HPDE6-E6E7 (cell line): ENCODE measurements at regions not wholly inside any gene's neighbourhood (a gene's known extent, or its start where the extent isn't known, plus 50 kb on each side); places are given as distances from the start of the nearest gene placed in this dataset.
"Not testable (repeated sequence)": the region's sequence is repeated elsewhere in the genome, so short reads cannot be mapped to it uniquely, and the experiment has no call there.

Experiments used
- DNase-seq: peaks from one replicate; pipeline ENCODE4 v3.0.0; 2011; ENCODE audit warnings: missing footprints; ENCODE audit errors: extremely low spot score

GRCh38 chr12:34303091-34303870 is 281.0 kb downstream of the ALG10 start:
- DNase-seq = no peak

DNA sequence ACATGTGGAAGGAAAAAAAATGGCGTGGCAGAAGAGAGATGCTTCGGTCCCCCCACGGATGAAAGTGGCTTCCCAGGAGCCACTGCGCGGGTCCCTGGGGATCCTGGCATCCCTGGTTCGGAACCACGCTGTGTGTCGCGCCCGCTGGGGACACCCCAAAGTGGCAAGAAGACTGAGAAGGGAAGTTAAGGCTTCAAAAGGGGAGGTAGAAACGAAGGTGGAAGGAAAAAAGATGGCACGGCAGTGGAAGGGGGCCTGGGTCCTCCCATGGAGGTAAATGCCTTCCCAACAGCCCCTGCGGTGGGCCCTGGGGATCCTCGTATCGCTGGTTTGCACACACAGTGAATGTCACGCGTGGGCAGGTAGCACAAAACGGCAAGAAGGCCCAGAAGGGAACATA is 281.7 kb downstream of the ALG10 start:
- no peak for DNase-seq

DNA sequence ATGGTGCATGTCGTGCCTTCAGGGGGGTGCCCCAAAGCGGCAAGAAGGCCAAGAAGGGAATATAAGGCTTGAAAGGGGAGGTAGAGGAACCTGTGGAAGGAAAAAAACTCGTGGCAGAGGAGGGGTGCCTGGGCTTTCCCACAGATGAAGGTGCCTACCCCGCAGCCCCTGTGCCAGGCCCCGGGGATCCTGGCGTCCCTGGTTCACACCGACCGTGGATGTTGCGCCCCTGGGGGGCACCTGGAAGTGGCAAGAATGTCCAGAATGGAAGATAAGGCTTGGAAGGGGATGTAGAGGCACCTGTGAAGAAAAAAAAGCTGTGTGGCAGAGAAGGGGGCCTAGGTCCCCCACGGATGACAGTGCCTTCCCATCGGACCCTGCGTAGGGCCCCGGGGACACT is 282.2 kb downstream of the ALG10 start:
- no peak for DNase-seq

- DNase-seq = no peak
Measured at GRCh38 chr12:34305176-34305575, 282.9 kb downstream of the ALG10 start.

GRCh38 chr12:34306133-34306830 is 284.0 kb downstream of the ALG10 start:
- DNase-seq = no peak

GRCh38 chr12:34309806-34310804 is 287.8 kb downstream of the ALG10 start:
- DNase-seq = not testable (repeated sequence)

DNA sequence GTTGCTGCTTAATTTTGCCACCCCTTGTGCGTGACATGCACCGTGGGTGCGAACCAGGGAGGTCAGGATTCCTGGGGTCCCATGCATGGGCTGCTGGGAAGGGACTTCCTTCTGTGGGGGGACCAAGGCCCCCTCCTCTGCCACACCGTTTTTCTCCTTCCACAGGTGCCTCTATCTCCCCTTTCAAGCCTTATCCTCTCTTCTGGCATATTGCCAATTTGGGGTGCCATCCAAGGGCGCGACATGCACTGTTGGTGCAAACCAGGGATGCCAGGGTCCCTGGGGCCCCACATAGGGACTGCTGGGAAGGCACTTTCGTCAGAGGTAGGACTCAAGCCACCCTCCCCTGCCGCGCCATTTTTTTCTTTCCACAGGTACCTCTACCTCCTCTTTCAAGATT is 289.0 kb downstream of the ALG10 start:
- no peak for DNase-seq

- DNase-seq = no peak
Measured at GRCh38 chr12:34327671-34328070, 305.4 kb downstream of the ALG10 start.

GRCh38 chr12:34333337-34333736 is 311.0 kb downstream of the ALG10 start:
- no peak for DNase-seq

GRCh38 chr12:34334538-34334937 is 312.2 kb downstream of the ALG10 start:
- DNase-seq = no peak

DNA sequence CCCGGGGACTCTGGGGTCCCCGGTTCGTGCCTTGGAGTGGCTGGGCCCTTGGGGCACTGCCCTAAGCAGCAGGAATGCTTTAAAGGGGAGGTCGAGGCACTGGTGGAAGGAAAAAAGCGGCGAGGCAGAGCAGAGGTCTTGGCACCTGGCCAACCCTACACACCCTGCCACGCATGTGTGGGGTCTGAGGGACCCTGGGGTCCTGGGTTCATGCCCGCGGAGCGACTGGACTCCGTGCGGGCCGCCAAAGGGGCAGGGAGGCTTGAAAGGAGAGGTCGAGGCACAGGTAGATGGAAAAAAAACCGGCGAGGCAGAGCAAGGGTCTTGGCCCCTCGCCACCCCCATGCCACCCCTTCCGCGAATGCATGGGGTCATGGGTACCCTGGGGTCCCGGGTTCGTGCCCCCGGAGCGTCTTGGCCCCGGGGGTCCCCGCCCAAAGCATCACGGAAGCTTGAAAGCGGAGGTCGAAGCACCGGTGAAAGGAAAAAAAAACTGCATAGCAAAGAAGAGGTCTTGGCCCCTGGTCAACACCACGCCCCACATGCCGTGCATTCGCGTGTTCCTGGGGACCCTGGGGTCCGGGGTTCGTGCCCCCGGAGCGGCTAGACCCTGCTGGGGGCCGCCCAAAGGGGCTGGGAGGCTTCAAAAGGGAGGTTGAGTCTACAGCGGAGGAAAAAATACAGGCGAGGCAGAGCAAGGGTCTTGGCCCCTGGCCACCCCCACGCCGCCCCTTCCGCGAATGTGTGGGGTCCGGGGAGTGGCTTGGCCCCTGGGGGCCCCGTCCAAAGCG is 312.9 kb downstream of the ALG10 start:
- no peak for DNase-seq

DNA sequence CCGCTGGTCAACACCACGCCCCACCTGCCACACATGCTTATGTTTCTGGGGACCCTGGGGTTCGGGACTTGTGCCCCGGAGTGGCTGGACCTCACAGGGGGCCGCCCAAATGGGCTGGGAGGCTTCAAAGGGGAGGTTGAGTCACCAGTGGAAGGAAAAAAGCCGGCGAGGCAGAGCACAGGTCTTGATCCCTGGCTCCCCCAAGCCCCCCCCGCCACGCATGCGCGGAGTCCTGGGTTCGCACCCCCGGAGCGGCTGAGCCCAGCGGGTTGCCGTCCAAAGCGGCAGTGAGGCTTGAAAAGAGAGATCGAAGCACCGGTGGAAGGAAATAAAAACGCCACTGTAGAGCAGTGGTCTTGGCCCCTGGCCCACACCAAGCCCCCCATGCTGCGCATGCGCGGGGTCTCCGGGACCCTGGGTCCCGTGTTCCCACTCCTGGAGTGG is 313.5 kb downstream of the ALG10 start:
- DNase-seq = no peak

GRCh38 chr12:34336619-34337465 is 314.5 kb downstream of the ALG10 start:
- DNase-seq = no peak

- no peak for DNase-seq
Measured at GRCh38 chr12:34338751-34339150, 316.5 kb downstream of the ALG10 start.

GRCh38 chr12:34339922-34340321 is 317.6 kb downstream of the ALG10 start:
- DNase-seq = no peak

DNA sequence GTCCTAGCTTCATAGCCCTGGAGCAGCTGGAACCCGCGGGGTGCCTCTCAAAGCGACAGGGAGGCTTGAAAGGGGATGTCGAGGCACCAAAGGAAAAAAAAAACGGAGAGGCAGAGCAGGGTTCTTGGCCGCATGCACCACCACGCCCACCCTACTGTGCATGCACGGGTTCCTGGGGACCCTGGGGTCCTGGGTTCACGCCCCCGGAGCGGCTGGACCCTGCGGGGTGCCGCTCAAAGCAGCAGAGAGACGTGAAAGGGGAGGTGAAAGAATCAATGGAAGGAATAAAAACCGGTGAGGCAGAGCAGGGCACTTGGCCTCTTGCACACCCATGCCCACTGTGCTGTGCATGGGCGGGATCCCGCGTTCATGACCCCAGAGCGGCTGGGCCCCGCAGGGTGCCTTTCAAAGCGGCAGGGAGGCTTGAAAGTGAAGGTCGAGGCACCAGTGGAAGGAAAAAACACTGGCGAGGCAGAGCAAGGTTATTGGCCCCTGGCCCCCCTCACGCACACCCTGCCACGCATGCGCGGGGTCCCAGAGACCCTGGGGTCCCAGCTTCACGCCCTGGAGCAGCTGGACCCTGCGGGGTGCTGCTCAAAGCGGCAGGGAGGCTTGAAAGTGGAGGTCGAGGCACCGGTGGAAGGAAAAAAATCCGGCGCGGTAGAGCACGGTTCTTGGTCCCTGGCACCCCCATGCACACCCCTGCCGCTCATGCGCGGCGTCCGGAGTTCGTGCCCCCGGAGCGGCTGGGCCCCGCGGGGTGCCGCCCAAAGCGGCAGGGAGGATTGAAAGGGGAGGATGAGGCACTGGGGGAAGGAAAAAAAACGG is 318.5 kb downstream of the ALG10 start:
- DNase-seq = no peak

DNA sequence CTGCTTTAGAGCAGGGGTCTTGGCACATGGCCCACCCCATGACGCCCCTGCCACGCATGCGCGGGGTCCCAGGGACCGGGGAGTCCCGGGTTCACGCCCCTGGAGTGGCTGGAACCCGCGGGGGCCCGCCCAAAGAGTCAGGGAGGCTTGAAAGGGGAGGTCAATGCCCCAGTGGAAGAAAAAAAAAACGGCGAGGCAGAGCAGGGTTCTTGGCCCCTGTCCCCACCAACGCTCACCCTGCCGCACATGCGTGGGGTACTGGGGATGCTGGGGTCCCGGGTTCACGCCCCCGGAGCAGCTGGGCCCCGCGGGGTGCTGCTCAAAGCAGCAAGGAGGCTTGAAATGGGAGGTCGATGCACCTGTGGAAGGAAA is 319.1 kb downstream of the ALG10 start:
- DNase-seq = no peak

GRCh38 chr12:34342048-34342447 is 319.8 kb downstream of the ALG10 start:
- no peak for DNase-seq

DNA sequence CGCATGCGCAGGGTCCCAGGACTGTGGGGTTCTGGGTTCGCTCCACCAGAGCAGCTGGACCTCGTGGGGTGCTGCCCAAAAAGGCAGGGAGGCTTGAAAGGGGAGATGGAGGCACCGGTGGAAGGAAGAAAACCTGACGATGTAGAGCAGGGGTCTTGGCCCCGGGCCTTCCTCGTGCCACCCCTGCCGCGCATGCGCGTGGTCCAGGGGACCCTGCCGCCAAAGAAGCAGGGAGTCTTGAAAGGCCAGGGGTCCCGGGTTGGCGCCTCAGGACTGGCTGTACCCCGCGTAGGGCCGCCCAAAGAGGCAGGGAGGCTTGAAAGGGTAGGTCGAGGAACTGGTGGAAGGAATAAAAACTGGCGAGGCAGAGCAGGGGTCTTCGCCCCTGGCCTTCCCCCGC is 321.0 kb downstream of the ALG10 start:
- DNase-seq = no peak
